ENCODE measurements at regions not wholly inside any gene's neighbourhood (a gene's known extent, or its start where the extent isn't known, plus 50 kb on each side); places are given as distances from the start of the nearest gene placed in this dataset.

DNA sequence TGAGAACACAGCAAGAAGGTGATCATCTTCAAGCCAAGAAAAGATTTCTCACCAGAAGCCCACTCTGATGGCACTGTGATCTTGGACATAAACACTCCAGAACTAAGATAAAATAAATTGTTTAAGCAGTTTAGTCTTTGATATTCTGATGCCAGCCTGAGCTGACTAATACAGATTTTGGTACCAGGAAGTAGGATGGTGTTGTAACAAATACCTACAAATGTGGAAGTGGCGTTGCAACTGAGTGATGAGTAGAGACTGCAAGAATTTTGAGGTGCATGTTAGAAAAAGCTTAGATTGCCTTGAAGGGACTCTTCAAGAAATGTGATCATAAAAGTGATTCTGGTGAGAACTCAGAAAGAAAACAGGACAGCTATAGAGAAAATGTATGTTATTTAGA lies 592.4 kb upstream of the DAB2 start:
- Histone ChIP-seq H3K27me3 (ENCODE audit: control insufficient read depth, insufficient read depth, low read length) (no peaks in the 10 kb centered on the region), H3K36me3 (ENCODE audit: control insufficient read depth in 2 of 3, insufficient read depth in 3 of 3, low read length in 3 of 3) (no peaks in the 10 kb centered on the region), H3K27ac (ENCODE audit: low read depth in 2 of 2, low read length in 2 of 2) (no peak overlapping the region), H3K4me1 (ENCODE audit: control insufficient read depth in 2 of 3, insufficient read depth in 2 of 3, low read depth in 1 of 3, low read length in 3 of 3) (no peaks in the 10 kb centered on the region), H3K9ac (ENCODE audit: low read length in 3 of 3) (no peak overlapping the region), H3K9me3 (ENCODE audit: control insufficient read depth in 2 of 3, insufficient read depth in 1 of 3, low read length in 3 of 3) (peaks cover 0 to 6% (median 0%) of the 10 kb centered on the region in 3 donors), H3K4me3 (ENCODE audit: low read length in 3 of 3) (no peak overlapping the region)
- intact Hi-C loops (cut with DNase I): no loop called here
- FAIRE-seq (no peak), DNase-seq (no peak)
- no peak for TF ChIP-seq CTCF (IDR thresholded peaks at IDR 0.05; ENCODE audit: borderline replicate concordance, extremely low read depth, insufficient read depth)

- no peak for TF ChIP-seq CTCF (IDR thresholded peaks at IDR 0.05; ENCODE audit: borderline replicate concordance, extremely low read depth, insufficient read depth)
- no peak for DNase-seq
- H3K4me1 ChIP-seq (ENCODE audit: control insufficient read depth in 2 of 3, insufficient read depth in 2 of 3, low read depth in 1 of 3, low read length in 3 of 3): no peaks in the 10 kb centered on the region
- H3K4me3 ChIP-seq (ENCODE audit: low read length in 3 of 3): no peak overlapping the region
- FAIRE-seq: no peak
- no peak overlapping the region for H3K27ac ChIP-seq (ENCODE audit: low read depth in 2 of 2, low read length in 2 of 2)
- no peak overlapping the region for H3K9ac ChIP-seq (ENCODE audit: low read length in 3 of 3)
- intact Hi-C loops (cut with DNase I): no loop called here
- H3K36me3 ChIP-seq (ENCODE audit: control insufficient read depth in 2 of 3, insufficient read depth in 3 of 3, low read length in 3 of 3): no peaks in the 10 kb centered on the region
- H3K9me3 ChIP-seq (ENCODE audit: control insufficient read depth in 2 of 3, insufficient read depth in 1 of 3, low read length in 3 of 3): peaks cover 0 to 10% (median 0%) of the 10 kb centered on the region in 3 donors
- H3K27me3 ChIP-seq (ENCODE audit: control insufficient read depth, insufficient read depth, low read length): no peaks in the 10 kb centered on the region
These were observed 585.7 kb upstream of the DAB2 start for GRCh38 chr5:40010436-40010835.

DNA sequence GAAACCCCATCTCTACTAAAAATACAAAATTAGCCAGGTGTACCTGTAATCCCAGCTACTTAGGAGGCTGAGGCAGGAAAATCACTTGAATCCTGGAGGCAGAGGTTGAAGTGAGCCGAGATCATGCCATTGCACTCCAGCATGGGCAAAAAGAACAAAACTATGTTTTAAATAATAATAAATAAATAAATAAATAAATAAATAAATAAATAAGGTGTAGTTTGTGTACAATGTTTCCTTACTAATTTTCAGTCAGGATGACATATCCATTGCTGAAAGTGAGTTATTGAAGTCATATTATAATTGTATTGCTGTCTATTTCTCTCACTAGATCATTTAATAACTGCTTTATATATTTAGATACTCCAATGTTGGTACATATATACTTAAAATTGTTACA lies 581.5 kb upstream of the DAB2 start:
- no peaks in the 10 kb centered on the region for H3K27me3 ChIP-seq (ENCODE audit: control insufficient read depth, insufficient read depth, low read length)
- no peak overlapping the region for H3K27ac ChIP-seq (ENCODE audit: low read depth in 2 of 2, low read length in 2 of 2)
- no peak overlapping the region for H3K9ac ChIP-seq (ENCODE audit: low read length in 3 of 3)
- H3K9me3 ChIP-seq (ENCODE audit: control insufficient read depth in 2 of 3, insufficient read depth in 1 of 3, low read length in 3 of 3): peaks cover 0 to 10% (median 3%) of the 10 kb centered on the region in 3 donors
- no peak for DNase-seq
- no peak overlapping the region for H3K4me3 ChIP-seq (ENCODE audit: low read length in 3 of 3)
- H3K36me3 ChIP-seq (ENCODE audit: control insufficient read depth in 2 of 3, insufficient read depth in 3 of 3, low read length in 3 of 3): no peaks in the 10 kb centered on the region
- no peaks in the 10 kb centered on the region for H3K4me1 ChIP-seq (ENCODE audit: control insufficient read depth in 2 of 3, insufficient read depth in 2 of 3, low read depth in 1 of 3, low read length in 3 of 3)
- intact Hi-C loops (cut with DNase I): no loop called here
- no peak for FAIRE-seq
- no peak for TF ChIP-seq CTCF (IDR thresholded peaks at IDR 0.05; ENCODE audit: borderline replicate concordance, extremely low read depth, insufficient read depth)

DNA sequence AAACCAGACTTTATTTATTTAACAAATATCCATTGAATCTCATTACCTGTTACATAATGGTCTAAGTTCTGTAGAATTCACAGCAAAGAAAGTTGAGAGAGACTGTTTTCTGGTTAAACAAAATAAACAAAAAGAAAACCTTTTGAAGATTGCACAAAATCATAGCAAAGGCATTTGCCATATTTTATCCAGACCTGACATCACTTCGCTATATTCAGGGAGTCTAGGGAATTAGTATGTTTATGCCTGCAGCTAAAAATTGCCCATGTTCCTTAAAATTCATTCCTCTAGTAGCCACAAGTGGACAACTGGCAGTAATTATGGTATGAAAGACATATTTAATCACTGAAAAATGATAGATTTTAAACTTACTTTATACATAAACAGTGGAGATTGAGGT lies 577.0 kb upstream of the DAB2 start:
- no peak for DNase-seq
- intact Hi-C loops (cut with DNase I): no loop called here
- no peak for FAIRE-seq

More for the DNA sequence above, 577.0 kb upstream of the DAB2 start:
- Histone ChIP-seq H3K4me3 (ENCODE audit: low read length in 3 of 3) (no peak overlapping the region), H3K36me3 (ENCODE audit: control insufficient read depth in 2 of 3, insufficient read depth in 3 of 3, low read length in 3 of 3) (no peaks in the 10 kb centered on the region), H3K27ac (ENCODE audit: low read depth in 2 of 2, low read length in 2 of 2) (no peak overlapping the region), H3K27me3 (ENCODE audit: control insufficient read depth, insufficient read depth, low read length) (no peaks in the 10 kb centered on the region), H3K9ac (ENCODE audit: low read length in 3 of 3) (no peak overlapping the region), H3K4me1 (ENCODE audit: control insufficient read depth in 2 of 3, insufficient read depth in 2 of 3, low read depth in 1 of 3, low read length in 3 of 3) (no peaks in the 10 kb centered on the region), H3K9me3 (ENCODE audit: control insufficient read depth in 2 of 3, insufficient read depth in 1 of 3, low read length in 3 of 3) (peaks cover 0 to 3% (median 0%) of the 10 kb centered on the region in 3 donors)
- TF ChIP-seq CTCF (IDR thresholded peaks at IDR 0.05; ENCODE audit: borderline replicate concordance, extremely low read depth, insufficient read depth): no peak
